A549 (cell line): ENCODE measurements at regions not wholly inside any gene's neighbourhood (a gene's known extent, or its start where the extent isn't known, plus 50 kb on each side); places are given as distances from the start of the nearest gene placed in this dataset.

ENCODE experiments used
- CBX2 ChIP-seq: fragments of 200-600 bp; sonication (generic); IDR thresholded peaks from 2 replicates; pipeline ENCODE4 v1.6.1; 2016; ENCODE audit warnings: low read depth, mild to moderate bottlenecking, borderline replicate concordance
- CEBPB ChIP-seq, 2 experiments: fragments of >200 bp in 1 of 2; sonication (Bioruptor Twin) in 1 of 2; formaldehyde crosslinking in 1 of 2; IDR thresholded peaks; 2 replicates each; pipeline ENCODE4 v1.6.1; 2012 to 2016
- CHD2 ChIP-seq: fragments of 150-350 bp; IDR thresholded peaks from 2 replicates; pipeline ENCODE4 v1.6.1; 2014; ENCODE audit warnings: low read length; ENCODE audit not compliant: partially characterized antibody
- CTCF ChIP-seq: fragments of >200 bp; sonication (Bioruptor Twin); formaldehyde crosslinking; IDR thresholded peaks from 3 replicates; pipeline ENCODE4 v1.5.1; 2016
- ELK1 ChIP-seq: fragments of 150-350 bp; IDR thresholded peaks from 2 replicates; pipeline ENCODE4 v1.6.1; 2014; ENCODE audit warnings: low read depth, mild to moderate bottlenecking, low read length
- HEYL ChIP-seq: fragments of 250-450 bp; sonication (Bioruptor Pico); IDR thresholded peaks from 2 replicates; pipeline ENCODE4 v1.8.0; 2021; ENCODE audit warnings: mild to moderate bottlenecking, moderate library complexity
- MAX ChIP-seq: IDR thresholded peaks from 2 replicates; pipeline ENCODE4 v1.6.1; 2012
- PBX3 ChIP-seq: IDR thresholded peaks from 2 replicates; pipeline ENCODE4 v1.6.1; 2012
- PHF8 ChIP-seq: fragments of 200-600 bp; sonication (generic); IDR thresholded peaks from 2 replicates; pipeline ENCODE4 v1.6.1; 2016; ENCODE audit warnings: low read depth, mild to moderate bottlenecking, antibody characterized with exemption, moderate library complexity, borderline replicate concordance
- POLR2A ChIP-seq: IDR thresholded peaks from 2 replicates; pipeline ENCODE4 v1.6.1; 2012; ENCODE audit warnings: mild to moderate bottlenecking, low read length
- REST ChIP-seq: fragments of 200-600 bp; sonication (generic); IDR thresholded peaks from 2 replicates; pipeline ENCODE4 v1.6.1; 2016; ENCODE audit warnings: antibody characterized with exemption, mild to moderate bottlenecking, moderate library complexity
- ZC3H11A ChIP-seq: fragments of 450-650 bp; IDR thresholded peaks from 2 replicates; pipeline ENCODE4 v1.6.1; 2014; ENCODE audit warnings: antibody characterized with exemption, mild to moderate bottlenecking

GRCh38 chr3:193832833-193833413 is 239.9 kb downstream of the OPA1 start:
- TF ChIP-seq CTCF (no peak), PBX3 (no peak), HEYL (CRISPR knock-in tag) (no peak), CEBPB (IDR thresholded peaks at IDR 0.05) (no peak), ELK1 (no peak), ZC3H11A (no peak), CBX2 (no peak), PHF8 (no peak), CHD2 (no peak), MAX (no peak), REST (no peak), POLR2A (no peak)
